Fibroblast of skin of left biceps (primary cell): ENCODE measurements at regions not wholly inside any gene's neighbourhood (a gene's known extent, or its start where the extent isn't known, plus 50 kb on each side); places are given as distances from the start of the nearest gene placed in this dataset.
"Not testable (repeated sequence)": the region's sequence is repeated elsewhere in the genome, so short reads cannot be mapped to it uniquely, and the experiment has no call there.

Source experiments
- DNase-seq, 2 experiments: peaks; one replicate each; pipeline ENCODE4 v3.0.0-alpha.2; 2013; ENCODE audit warnings: low read depth in 2 of 2

DNA sequence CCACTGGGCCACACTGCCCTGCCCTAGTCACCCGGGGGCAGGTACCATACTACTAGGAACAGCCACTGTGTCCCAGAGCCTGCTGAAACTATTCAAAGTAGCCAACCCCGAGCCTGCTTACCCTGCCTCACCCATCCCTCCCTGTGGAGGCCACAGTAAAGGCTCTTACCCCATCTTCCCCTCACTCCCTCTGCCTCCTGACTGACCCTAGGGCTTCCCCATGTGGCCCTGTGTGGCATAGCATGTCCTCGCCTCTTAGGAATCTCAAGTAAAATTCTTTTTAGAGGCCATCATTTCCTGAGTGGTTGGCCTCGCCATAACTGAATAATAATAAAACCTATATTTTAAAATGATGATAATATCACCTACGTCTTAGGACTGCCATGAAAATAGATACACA lies 112.2 kb upstream of the SLC6A11 start:
- no peak for DNase-seq

GRCh38 chr3:10706156-10706739 lies 109.8 kb upstream of the SLC6A11 start:
- DNase-seq, result no peak

DNA sequence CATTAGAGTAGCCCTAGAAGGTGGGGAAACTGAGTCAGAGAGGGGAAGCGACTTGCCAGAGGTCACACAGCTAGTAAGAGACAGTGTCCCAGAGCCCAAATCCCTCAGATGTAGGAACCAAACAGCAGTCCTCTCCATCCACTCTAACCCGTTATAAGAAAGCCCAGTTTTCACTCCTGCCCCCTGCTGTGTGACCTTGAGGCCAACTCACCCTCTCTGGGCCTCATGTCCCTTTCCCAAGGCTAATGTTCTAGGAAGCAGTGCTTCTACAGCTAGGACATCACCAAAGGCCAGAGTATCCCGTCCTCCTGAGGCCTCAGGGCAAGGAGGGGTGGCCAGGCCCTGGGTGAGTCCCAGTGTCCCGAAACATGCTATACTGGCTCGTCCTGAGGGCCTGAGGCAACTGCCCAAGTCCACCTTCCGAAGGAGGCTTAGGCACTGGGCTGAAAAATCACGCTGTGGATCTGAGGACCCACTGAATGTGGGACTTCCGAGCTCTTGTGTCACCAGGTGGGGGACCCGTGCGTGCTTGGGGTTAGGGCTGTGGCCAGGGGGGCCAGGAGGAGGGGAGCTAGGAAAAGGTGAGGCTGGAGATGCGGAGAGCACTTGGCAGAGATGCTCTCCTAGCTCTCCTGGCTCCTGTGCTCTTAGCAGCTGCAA lies 109.2 kb upstream of the SLC6A11 start:
- no peak for DNase-seq

DNA sequence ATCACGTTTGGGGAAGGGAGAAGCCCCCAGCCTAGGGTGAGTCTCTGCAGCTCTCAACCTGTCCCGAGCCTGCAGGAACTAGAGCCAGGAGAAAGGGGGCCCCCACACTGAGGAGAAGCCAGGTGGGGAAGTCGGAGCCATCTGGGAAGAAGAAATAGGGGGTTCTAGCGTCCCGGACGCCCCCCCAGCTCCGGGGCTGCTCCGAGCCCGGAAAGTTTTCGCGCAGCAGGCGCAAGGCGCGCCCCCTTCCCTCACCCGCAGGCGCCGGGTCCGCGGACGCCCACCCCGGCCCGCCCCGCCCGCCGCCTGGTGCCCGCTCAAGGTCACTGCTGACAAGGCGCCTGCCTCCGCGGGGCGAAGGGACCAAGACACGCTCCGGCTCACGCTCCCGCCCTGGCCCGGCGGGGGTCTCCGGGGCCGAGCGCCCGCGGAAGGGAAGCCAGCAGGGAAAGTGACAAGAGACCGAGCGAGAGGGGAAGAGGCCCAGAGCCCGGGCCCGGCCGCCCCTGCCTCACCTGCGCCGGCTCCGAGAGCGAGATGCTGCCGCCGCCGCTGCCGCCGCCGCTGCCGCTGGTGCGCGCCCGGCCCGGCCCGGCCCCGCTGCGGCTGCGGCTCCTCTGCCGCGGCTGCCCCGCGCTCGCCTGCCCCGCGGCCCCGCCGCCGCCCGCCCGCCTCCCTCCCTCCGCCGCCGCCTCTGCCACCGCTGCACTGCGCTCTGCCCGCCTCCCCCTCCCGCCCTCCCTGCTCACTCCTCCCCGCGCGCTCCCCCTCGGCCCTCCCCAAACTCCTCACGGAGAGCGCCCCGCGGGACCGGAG lies 108.4 kb upstream of the SLC6A11 start:
- no peak for DNase-seq

DNA sequence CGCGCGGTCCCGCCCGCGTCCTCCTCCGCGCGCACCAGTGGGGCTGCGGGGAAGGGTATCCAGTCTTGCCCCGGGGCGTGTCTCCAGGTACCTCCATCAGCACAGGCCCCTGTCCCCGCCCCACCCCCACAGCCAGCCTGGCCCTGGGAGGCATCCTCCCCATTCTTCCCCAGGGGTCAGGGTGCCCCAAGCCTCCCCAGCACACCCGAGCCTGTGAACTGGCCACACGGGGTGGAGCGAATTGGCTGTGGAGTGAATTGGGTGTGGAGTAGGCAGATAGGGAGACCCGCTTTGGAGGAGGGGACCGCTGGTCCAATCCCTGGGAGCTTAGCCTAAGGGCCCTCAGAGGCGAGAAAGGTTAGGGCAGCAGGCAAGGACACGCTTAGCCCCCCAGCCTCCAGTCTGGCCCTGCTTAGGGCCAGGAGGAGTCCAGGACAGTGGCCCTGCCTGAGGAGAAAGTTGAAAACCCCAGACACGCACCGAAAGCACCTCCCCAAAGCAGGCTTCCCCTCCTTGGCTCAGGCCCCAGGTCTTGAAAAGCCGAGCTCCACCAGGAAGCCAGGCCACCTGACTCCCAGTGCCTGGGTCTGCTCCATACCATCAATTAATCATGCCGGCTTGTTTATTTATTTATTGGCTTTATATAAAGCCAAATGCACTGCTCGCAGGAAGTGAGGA lies 107.7 kb upstream of the SLC6A11 start:
- no peak for DNase-seq

- no peak for DNase-seq
Observed at GRCh38 chr3:10709110-10709781, 106.8 kb upstream of the SLC6A11 start.

DNA sequence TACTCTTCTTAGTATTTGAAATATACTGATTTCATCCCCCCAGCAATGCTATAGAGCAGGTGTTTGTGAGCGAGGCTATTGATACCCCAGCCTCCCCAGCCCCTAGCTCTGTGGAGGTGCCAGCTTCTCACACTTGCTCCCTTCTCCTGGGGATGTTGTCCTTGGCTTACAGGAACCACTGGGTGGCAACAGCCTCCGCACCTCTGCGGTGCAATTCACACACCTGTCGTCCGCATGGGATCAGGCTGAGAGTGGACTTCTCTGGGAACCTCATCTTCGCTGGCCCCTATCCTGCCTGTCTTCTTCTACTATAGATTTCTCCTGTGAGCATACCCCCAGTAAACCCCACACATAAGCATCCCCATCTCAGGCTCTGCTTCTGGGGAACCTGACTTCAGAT lies 103.9 kb upstream of the SLC6A11 start:
- DNase-seq, result no peak

- no peak for DNase-seq
Observed at GRCh38 chr3:10713656-10714055, 102.4 kb upstream of the SLC6A11 start.

DNA sequence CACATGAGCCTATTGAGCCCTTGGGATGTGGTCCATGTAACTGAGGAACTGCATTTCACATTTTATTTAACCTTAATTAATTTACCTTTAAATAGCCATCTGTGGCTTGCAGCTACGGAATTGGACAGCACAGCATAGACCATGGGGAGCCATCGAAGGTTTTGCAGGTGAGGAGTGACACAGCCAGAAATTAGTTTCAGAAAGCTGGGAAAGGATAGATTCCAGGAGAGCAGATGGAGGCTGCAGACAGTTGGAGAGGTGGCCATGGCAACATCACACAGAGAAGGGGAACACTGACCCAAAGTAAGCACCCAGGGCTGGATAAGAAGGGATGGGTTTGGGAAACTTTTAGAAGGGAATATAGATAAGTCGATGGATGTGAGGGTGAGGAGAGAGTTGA lies 100.1 kb upstream of the SLC6A11 start:
- DNase-seq, result no peak

GRCh38 chr3:10716964-10717363 lies 99.1 kb upstream of the SLC6A11 start:
- DNase-seq, result no peak

GRCh38 chr3:10717756-10718155 lies 98.3 kb upstream of the SLC6A11 start:
- DNase-seq, result no peak

DNA sequence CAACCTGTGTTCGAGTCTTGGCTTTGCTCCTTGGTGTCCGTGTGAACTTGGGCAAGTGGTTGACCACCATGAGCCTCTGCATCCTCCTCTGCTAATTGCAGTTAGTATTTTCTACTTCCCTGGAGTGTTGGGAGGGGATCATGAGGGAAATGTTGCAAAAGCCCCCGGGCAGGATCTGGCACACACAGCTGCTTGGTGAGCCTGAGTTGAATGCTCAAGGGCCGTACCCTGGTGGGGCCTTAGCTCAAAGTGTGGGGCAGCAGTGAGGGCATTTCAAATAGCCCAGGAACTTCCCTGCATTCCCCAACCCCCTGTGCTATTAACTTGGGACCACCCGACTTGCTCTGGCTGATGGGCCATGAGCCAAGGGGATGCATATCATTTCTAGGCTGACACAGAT lies 94.9 kb upstream of the SLC6A11 start:
- DNase-seq, result no peak

GRCh38 chr3:10722911-10723310 lies 93.1 kb upstream of the SLC6A11 start:
- no peak for DNase-seq

DNA sequence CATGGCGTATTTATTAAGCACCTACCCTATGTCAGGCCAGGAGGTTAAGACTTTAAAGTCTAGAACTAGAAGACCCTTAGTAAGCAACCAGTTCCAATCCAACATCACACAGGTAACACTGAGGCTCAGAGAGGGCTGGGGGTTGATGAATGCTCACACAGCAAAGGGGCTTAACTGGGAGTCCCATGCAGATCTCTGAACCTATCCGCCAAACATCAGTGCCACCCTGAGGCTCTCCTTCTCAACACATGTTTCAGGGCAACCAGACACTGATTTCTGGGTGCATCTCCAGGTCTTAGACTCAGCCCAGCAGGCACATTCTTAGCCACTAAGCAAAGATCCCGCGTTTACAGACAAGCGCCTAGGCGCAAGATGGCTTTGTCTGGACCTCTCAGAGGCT lies 92.0 kb upstream of the SLC6A11 start:
- DNase-seq, result no peak

- no peak for DNase-seq
Observed at GRCh38 chr3:10725067-10725466, 91.0 kb upstream of the SLC6A11 start.

GRCh38 chr3:10725846-10726245 lies 90.2 kb upstream of the SLC6A11 start:
- no peak for DNase-seq

DNA sequence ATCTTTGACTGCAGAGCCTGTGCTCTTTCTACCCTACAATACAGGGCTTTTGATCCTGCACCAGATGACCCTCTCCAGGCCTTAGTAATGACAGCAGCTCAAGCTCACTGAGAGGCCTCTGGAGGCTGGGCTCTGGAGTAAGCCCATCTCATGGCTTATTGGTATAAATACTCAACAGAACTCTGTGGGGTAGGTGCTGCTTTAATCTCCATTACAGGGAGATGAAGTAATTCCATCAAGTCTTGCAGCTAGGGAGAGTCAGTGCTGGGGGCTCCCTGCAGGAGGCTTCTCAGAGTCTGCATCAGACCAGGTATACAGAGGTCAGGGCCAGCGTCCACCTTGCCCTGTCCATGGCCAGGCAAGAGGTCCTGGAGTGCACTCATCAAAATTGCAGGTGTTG lies 89.2 kb upstream of the SLC6A11 start:
- DNase-seq, result no peak

DNA sequence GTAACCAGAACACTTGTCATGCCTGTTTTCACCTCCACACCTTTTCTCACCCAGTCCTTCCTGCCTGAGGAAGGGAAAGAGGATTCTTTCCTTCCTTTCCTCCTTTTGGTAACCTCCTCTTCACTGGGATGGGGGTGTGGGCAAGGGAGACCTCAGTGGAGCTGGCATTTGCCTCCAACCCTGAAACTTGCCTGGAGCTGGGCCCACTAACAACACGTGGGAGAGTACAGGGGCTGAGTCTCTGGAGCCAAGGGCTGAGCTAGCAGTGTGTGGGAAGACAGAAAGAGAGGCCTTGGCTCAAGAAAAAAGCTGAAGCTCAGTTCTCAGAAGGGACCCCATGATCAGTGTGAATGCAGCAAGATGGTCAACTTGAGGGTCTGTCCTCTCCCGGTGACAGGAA lies 86.6 kb upstream of the SLC6A11 start:
- no peak for DNase-seq

DNA sequence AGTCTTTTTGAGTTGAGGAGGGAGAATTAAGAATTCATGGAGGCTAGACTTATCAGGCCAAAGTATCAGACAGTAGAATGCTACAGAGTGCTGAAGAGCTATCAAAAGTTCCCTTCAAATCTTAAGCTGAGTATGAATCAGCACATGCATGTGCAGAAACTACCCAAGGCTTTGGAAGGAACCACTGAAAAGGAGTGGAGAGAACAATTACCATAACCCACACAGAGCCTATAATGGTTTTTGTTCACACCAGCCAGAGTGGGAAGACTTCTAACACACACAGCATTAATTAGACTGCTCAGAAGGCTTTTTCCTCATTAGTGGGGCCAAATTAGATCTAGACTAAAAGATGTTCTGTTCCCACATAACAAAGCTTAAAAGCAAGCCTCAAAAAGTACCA lies 83.7 kb upstream of the SLC6A11 start:
- no peak for DNase-seq

DNA sequence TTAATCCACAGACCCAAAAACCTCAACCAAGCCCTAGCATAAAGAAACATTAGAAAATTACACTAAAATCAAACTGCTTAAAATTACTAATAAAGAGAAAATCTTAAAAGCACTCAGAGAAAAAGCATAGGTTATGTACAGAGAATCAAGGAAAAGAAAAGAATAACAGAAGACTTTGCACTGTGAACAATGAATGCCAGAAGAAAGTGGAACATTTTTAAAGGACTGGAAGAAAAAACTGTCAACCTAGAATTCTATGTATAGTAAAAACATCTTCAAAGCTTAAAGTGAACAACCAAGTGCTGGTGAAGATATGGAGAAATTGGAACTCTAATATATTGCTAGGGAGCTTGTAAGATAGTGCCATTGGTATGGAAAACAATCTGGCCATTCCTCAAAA lies 82.7 kb upstream of the SLC6A11 start:
- DNase-seq, result no peak

DNA sequence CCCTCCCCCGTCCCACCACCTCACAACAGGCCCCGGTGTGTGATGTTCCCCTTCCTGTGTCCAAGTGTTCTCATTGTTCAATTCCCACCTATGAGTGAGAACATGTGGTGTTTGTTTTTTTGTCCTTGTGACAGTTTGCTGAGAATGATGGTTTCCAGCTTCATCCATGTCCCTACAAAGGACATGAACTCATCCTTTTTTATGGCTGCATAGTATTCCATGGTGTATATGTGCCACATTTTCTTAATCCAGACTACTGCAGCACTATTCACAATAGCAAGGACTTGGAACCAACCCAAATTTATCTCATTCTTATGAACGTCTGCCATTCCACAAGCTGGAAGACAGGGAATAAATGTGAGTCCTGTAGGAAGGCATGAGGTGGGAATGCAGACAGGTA lies 79.6 kb upstream of the SLC6A11 start:
- not testable (repeated sequence) for DNase-seq

DNA sequence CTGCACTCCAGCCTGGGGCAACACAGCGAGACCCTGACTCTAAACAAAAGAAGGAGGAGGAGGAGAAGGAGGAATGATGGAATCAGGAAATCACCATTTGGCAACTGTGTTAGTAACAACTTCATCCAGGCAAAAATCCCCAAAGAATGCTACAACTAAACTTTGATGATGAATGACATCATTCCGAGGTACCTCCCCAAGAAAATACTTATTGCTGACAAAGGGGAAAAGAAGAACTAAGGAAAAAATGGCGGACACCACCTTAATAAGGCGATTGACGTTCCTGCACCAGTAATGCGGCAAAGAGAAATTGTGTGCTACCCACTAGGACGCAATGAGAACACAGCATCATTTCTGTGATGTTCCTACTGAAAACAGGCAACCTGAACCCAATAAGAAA lies 78.2 kb upstream of the SLC6A11 start:
- DNase-seq, result no peak
